DOHH2 (cell line): ENCODE measurements at regions not wholly inside any gene's neighbourhood (a gene's known extent, or its start where the extent isn't known, plus 50 kb on each side); places are given as distances from the start of the nearest gene placed in this dataset.

Source experiments
- H3F3A ChIP-seq: fragments of 200-600 bp; sonication (generic), shearing (Covaris generic); 2 replicates; pipeline ENCODE4 v1.6.0; 2016; ENCODE audit warnings: antibody characterized with exemption, mild to moderate bottlenecking; ENCODE audit not compliant: control insufficient read depth, insufficient read depth
- H3K27ac ChIP-seq: fragments of 200-600 bp; sonication (generic); 2 replicates; pipeline ENCODE4 v1.5.1; 2014; ENCODE audit warnings: low read depth, mild to moderate bottlenecking, low read length, moderate library complexity
- H3K27me3 ChIP-seq: fragments of 200-600 bp; sonication (generic); 2 replicates; pipeline ENCODE4 v1.6.1; 2014; ENCODE audit warnings: mild to moderate bottlenecking, low read length, mixed read lengths; ENCODE audit not compliant: control insufficient read depth
- H3K36me3 ChIP-seq: fragments of 200-600 bp; sonication (generic); 2 replicates; pipeline ENCODE4 v1.6.1; 2014; ENCODE audit warnings: mild to moderate bottlenecking, low read length, moderate library complexity, mixed read lengths; ENCODE audit not compliant: control insufficient read depth
- H3K4me1 ChIP-seq: fragments of 200-600 bp; sonication (generic); 2 replicates; pipeline ENCODE4 v1.6.1; 2014; ENCODE audit warnings: mild to moderate bottlenecking, low read length, mixed read lengths; ENCODE audit not compliant: control insufficient read depth
- H3K4me2 ChIP-seq: fragments of 200-600 bp; sonication (generic); 2 replicates; pipeline ENCODE4 v1.6.0; 2014; ENCODE audit warnings: mild to moderate bottlenecking, low read length, moderate library complexity
- H3K4me3 ChIP-seq: fragments of 200-600 bp; sonication (generic); 2 replicates; pipeline ENCODE4 v1.5.1; 2014; ENCODE audit warnings: mild to moderate bottlenecking, low read length, mixed read lengths
- H3K79me2 ChIP-seq: fragments of 200-600 bp; sonication (generic); 2 replicates; pipeline ENCODE4 v1.6.1; 2014; ENCODE audit warnings: mild to moderate bottlenecking, low read length, mixed read lengths; ENCODE audit not compliant: control insufficient read depth
- H3K9me2 ChIP-seq: fragments of 200-600 bp; sonication (generic); replicated peaks from 2 replicates; pipeline ENCODE4 v1.6.1; 2014; ENCODE audit warnings: mild to moderate bottlenecking, low read length, mixed read lengths; ENCODE audit not compliant: control insufficient read depth
- H3K9me3 ChIP-seq: fragments of 200-600 bp; sonication (generic); 2 replicates; pipeline ENCODE4 v1.6.1; 2014; ENCODE audit warnings: antibody characterized with exemption, low read length, mixed read lengths; ENCODE audit not compliant: control insufficient read depth, insufficient read depth
- H4K20me1 ChIP-seq: fragments of 200-600 bp; sonication (generic); 2 replicates; pipeline ENCODE4 v1.6.0; 2014; ENCODE audit warnings: low read depth, mild to moderate bottlenecking, antibody characterized with exemption, low read length, moderate library complexity; ENCODE audit not compliant: control insufficient read depth, insufficient read depth
- EZH2phosphoT487 ChIP-seq: fragments of 200-600 bp; sonication (generic); IDR thresholded peaks from 2 replicates; pipeline ENCODE4 v1.6.1; 2017; ENCODE audit warnings: borderline replicate concordance, mild to moderate bottlenecking, antibody characterized with exemption, low read length, moderate library complexity, mixed read lengths
- TF ChIP-seq, protein P1 (sequence below): fragments of 200-600 bp; sonication (generic); IDR thresholded peaks from one replicate; pipeline ENCODE4 v1.5.1; 2014; ENCODE audit warnings: antibody characterized with exemption, mild to moderate bottlenecking, low read depth, low read length; ENCODE audit not compliant: poor library complexity, severe bottlenecking

DNA sequence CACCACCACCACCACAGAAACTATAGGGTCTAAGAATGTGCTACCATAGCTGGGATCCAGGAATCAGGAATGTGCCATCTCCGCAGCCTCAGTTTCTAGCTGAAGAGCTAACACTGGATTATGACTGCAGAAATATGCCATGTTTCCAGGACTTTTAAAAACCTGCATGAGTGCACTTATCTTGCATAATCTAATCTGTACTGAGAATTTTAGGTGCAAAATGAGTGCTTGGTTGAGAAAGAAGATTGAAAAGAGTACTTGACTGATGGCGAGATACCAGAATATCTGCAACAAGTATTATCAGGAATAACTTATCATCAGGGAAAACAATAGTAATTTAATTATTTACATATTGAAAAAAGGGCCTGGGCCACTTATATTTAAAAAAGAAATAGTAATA is 97.2 kb upstream of the FAM216B start:
- Histone ChIP-seq H3K36me3 (no peaks in the 10 kb centered on the region), H3K4me3 (no peak overlapping the region), H3K4me2 (no peak overlapping the region), H3K27me3 (no peaks in the 10 kb centered on the region), H3K79me2 (no peaks in the 10 kb centered on the region), H4K20me1 (no peaks in the 10 kb centered on the region), H3K27ac (no peak overlapping the region), H3F3A (no peaks in the 10 kb centered on the region), H3K9me2 (no peaks in the 10 kb centered on the region), H3K4me1 (no peaks in the 10 kb centered on the region), H3K9me3 (no peaks in the 10 kb centered on the region)
- TF ChIP-seq, protein P1, sequence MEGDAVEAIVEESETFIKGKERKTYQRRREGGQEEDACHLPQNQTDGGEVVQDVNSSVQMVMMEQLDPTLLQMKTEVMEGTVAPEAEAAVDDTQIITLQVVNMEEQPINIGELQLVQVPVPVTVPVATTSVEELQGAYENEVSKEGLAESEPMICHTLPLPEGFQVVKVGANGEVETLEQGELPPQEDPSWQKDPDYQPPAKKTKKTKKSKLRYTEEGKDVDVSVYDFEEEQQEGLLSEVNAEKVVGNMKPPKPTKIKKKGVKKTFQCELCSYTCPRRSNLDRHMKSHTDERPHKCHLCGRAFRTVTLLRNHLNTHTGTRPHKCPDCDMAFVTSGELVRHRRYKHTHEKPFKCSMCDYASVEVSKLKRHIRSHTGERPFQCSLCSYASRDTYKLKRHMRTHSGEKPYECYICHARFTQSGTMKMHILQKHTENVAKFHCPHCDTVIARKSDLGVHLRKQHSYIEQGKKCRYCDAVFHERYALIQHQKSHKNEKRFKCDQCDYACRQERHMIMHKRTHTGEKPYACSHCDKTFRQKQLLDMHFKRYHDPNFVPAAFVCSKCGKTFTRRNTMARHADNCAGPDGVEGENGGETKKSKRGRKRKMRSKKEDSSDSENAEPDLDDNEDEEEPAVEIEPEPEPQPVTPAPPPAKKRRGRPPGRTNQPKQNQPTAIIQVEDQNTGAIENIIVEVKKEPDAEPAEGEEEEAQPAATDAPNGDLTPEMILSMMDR, result no peak
- no peak for TF ChIP-seq EZH2phosphoT487

DNA sequence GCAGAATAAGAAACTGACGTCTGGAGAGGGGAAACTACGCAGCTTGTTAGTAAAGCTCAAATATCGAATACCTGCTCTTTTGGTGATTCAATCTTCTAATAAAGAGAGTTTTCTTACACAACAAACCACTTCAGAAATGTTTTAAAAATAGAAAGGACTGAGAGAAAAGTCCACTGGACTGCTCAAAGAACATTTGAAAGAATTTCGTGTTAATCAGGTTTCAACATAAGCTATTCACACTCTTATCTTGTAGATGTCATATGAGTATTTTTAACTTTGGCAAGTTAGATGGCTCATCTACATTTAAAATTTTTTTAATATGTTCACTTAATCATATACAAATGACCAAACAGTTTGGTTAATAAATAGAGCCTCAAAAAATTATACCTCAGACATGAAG is 95.6 kb upstream of the FAM216B start:
- H3K79me2 ChIP-seq, result no peaks in the 10 kb centered on the region
- no peaks in the 10 kb centered on the region for H3F3A ChIP-seq
- no peak overlapping the region for H3K4me2 ChIP-seq
- no peaks in the 10 kb centered on the region for H3K27me3 ChIP-seq
- no peaks in the 10 kb centered on the region for H3K9me3 ChIP-seq
- TF ChIP-seq, protein P1, result no peak
- TF ChIP-seq EZH2phosphoT487, result no peak
- no peaks in the 10 kb centered on the region for H3K36me3 ChIP-seq
- H3K4me1 ChIP-seq, result no peaks in the 10 kb centered on the region
- H3K27ac ChIP-seq, result no peak overlapping the region
- H3K9me2 ChIP-seq, result no peaks in the 10 kb centered on the region
- H3K4me3 ChIP-seq, result no peak overlapping the region
- H4K20me1 ChIP-seq, result no peaks in the 10 kb centered on the region

DNA sequence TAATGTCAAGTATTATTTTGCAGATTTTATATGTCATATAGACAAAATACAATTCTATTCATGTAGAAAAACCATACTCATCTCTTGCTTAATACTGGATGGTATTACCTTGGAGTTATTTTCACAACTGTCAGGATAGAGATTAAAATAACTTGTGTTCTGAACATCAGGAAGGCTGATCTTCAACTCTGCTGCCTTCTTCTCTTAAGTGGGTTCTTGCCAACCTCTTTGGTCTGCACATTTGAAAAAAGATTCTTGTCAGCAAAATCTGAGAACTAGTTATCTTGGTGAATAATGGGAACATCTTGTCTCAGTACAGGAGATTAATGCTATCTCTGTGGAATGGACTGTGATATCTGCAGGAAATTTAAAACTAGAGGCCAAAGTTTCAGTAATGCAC is 95.2 kb upstream of the FAM216B start:
- Histone ChIP-seq H3K27me3 (no peaks in the 10 kb centered on the region), H3K36me3 (no peaks in the 10 kb centered on the region), H3K9me3 (no peaks in the 10 kb centered on the region), H3K4me1 (no peaks in the 10 kb centered on the region), H3K4me2 (no peak overlapping the region), H3F3A (no peaks in the 10 kb centered on the region), H3K4me3 (no peak overlapping the region), H4K20me1 (no peaks in the 10 kb centered on the region), H3K79me2 (no peaks in the 10 kb centered on the region), H3K27ac (no peak overlapping the region), H3K9me2 (no peaks in the 10 kb centered on the region)
- no peak for TF ChIP-seq EZH2phosphoT487
- TF ChIP-seq, protein P1, result no peak

DNA sequence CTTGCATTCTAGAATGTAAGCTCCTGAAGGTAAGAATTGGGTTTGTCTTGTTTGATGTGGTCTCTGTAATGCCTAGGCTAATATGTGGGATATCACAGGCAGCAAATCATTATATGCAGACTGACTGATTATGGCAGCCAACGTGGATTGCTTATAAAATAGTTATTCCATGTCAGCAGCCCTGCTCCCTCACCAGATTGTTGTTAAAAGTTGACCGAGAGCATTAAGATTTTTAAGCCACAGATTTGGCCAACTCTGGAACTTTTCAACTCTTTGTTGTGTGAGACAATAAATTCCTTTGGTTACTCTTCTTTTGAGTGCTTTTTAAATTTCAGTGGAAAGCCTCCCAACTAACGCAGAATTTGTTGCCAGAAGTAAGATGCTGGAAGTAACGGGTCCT is 92.6 kb upstream of the FAM216B start:
- Histone ChIP-seq H3K9me2 (no peaks in the 10 kb centered on the region), H3K4me3 (no peak overlapping the region), H4K20me1 (no peaks in the 10 kb centered on the region), H3K36me3 (no peaks in the 10 kb centered on the region), H3K4me2 (no peak overlapping the region), H3K4me1 (no peaks in the 10 kb centered on the region), H3K27me3 (no peaks in the 10 kb centered on the region), H3K9me3 (no peaks in the 10 kb centered on the region), H3K27ac (no peak overlapping the region), H3K79me2 (no peaks in the 10 kb centered on the region), H3F3A (no peaks in the 10 kb centered on the region)
- TF ChIP-seq, protein P1, result no peak
- no peak for TF ChIP-seq EZH2phosphoT487
